ENCODE measurements at regions not wholly inside any gene's neighbourhood (a gene's known extent, or its start where the extent isn't known, plus 50 kb on each side); places are given as distances from the start of the nearest gene placed in this dataset.
"Not testable (repeated sequence)": the region's sequence is repeated elsewhere in the genome, so short reads cannot be mapped to it uniquely, and the experiment has no call there.

DNA sequence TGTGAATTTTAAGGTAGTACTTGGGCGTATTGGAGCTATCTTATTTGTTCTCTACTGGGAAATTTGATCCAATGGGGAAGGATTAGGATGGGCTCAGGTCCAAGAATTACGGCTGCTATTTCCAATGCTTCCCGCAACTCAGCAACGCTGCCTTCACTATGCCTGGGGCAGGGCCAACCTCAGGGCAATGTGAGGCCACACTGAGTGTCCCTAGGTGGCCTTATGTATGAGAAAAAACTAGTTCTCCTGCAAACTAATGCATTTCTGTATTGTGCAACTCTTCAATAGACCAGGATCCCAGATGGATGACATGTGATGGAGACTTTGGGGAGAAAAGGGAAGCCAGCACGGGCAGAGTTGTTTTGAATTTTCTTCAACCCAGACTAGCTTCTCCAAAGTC lies 168.1 kb downstream of the DUSP10 start:
- DNase-seq (ENCODE audit: low read depth), result peak; percentile 14

DNA sequence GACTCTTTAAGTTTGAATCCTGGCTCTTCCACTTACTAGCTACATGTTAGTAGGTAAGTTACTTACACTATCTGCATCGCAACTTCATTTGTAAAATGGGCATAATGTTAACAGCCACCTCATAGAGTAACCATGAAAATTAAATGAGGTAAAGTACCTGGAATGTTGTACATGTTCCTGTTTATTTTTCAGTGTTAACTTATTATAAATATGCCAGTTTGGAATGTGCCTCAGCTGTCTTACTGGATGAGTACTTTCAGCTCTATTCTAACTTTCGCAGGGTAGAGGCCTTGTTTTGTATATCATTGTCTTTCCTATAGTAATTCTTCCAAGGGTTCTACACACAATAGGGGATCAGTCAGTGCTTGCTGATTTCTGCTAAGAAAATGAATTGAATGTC lies 167.4 kb downstream of the DUSP10 start:
- no peak for DNase-seq (ENCODE audit: low read depth)

DNA sequence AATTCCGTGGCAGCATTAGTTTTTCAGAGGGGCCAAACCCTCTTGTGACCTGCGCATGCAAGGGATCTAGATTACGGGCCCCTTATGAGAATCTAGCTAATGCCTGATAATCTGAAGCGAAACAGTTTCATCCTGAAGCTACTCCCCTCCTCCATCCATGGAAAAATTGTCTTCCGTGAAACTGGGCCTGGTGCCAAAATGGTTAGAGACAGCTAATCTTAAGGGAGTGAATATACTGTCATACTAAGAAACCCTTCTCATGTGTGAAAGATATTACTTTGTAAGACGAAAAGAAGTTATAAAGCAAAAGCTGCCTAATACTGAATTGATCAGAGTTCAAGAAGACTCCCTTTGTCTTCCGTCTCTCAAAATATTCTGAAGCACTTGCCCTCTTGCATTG lies 166.3 kb downstream of the DUSP10 start:
- no peak for DNase-seq (ENCODE audit: low read depth)

DNA sequence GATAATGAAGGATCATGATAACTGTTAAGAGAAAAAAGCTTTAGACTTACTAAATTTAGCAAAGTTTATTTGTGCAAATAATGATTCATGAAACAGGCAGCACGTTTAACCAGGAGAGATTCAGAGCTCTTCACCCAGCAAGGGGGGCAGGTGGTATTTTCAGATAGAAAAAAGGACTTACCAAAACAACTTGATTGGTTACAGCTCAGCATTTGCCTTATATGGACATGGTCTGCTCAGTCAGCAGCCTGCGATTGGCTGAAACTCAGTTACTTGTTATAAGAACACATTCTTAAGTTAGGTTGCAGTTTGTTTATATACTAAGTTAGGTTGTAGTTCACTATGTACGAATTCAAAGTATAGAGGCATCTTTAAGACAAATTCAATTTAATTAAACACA lies 165.6 kb downstream of the DUSP10 start:
- DNase-seq (ENCODE audit: low read depth), result peak; percentile 46

DNA sequence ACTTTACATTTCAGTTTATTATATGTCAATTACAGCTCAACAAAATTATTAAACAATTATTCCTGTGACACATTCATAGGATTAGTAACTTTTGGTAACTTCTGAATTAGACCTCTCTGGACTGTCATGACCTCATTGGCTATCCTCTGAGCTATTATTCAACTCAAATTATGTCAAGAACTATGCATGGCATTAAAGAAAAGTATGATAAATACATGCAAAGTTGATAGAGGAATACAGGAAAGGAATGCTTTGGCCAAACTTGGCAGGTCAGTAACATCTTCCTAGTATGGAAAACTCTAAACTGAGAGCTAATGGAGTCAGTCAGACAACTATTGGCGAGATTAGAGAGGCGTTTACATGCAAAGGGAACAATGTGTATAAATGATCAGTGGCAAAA lies 158.4 kb downstream of the DUSP10 start:
- no peak for DNase-seq (ENCODE audit: low read depth)

GRCh38 chr1:221587013-221587412 lies 154.9 kb downstream of the DUSP10 start:
- DNase-seq (ENCODE audit: low read depth), result not testable (repeated sequence)

- DNase-seq (ENCODE audit: low read depth), result not testable (repeated sequence)
These were observed 150.6 kb downstream of the DUSP10 start for GRCh38 chr1:221591250-221591649.

- DNase-seq (ENCODE audit: low read depth), result no peak
These were observed 147.3 kb downstream of the DUSP10 start for GRCh38 chr1:221594576-221594975.

GRCh38 chr1:221598122-221598521 lies 143.8 kb downstream of the DUSP10 start:
- no peak for DNase-seq (ENCODE audit: low read depth)

DNA sequence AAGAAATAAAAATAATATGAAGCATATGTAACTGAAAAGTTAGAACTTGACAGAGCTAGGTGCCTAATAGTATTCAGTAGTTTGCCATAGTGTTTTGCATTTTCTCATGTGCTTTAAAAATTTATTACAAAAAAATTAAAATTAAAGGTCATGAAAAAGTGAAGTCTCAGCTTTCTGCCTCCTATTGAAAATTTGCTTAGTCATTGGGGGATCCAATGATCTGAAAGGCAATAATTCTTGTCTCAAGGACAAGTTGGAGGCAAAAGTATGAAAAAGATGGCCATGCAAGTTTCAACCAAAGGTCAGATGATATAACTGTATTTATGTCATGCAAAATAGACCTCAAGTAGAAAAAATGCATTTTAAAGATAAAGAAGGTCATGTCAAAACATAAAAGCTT lies 140.7 kb downstream of the DUSP10 start:
- no peak for DNase-seq (ENCODE audit: low read depth)

DNA sequence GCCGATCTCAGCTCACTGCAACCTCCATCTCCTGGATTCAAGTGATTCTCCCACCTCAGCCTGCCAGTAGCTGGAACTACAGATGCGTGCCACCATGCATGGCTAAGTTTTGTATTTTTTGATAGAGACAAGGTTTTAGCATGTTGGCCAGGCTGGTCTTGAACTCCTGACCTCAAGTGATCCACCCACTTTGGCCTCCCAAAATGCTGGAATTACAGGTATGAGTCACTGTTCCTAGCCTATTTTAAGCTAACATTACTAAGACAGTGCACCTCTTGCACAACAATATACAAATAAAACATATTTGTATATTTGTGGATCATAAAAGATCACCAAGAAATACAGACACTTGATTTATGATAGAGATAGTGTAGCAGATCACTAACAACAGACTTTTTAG lies 139.1 kb downstream of the DUSP10 start:
- peak; percentile 56 for DNase-seq (ENCODE audit: low read depth)

- DNase-seq (ENCODE audit: low read depth), result not testable (repeated sequence)
These were observed 137.5 kb downstream of the DUSP10 start for GRCh38 chr1:221604390-221604789.

GRCh38 chr1:221604948-221605347 lies 136.9 kb downstream of the DUSP10 start:
- DNase-seq (ENCODE audit: low read depth), result no peak

DNA sequence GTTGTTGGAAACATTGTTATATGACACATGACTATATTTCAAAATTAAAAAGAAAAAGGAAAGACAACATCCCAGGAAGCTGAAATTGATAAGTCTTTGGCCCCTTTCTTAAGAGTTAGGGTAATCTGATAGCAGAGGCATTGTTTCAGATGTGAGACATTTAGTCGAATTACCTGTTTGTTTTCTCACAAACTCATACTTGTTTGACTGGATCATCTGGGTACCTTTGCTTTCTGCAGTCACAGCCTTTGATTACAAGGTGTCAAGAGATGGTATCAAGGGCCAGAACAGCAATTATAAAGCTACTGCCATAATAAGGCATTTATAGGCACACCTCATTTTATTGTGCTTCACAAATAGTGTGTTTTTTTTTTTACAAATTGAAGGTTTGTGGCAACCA lies 136.3 kb downstream of the DUSP10 start:
- no peak for DNase-seq (ENCODE audit: low read depth)

- peak; percentile 65 for DNase-seq (ENCODE audit: low read depth)
These were observed 135.6 kb downstream of the DUSP10 start for GRCh38 chr1:221606256-221606655.

- DNase-seq (ENCODE audit: low read depth), result no peak
These were observed 133.0 kb downstream of the DUSP10 start for GRCh38 chr1:221608835-221609320.

DNA sequence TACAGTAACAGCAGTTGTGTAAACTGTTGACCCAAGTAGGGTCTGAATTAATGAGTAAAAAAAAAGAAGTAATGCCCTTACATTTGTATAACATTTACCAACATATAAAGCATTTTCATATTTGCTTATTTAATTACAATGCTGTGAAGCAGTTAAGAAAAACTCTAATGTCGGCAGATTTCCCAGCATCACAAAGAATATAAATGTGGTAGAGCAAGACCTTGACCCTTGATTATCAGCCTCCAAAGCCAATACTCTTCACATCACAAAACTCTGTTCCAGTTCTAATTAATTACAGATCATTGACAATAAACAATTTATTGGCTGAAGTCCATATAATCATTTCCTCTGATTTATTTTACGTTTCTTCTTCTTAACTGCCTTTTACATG lies 130.2 kb downstream of the DUSP10 start:
- no peak for DNase-seq (ENCODE audit: low read depth)

DNA sequence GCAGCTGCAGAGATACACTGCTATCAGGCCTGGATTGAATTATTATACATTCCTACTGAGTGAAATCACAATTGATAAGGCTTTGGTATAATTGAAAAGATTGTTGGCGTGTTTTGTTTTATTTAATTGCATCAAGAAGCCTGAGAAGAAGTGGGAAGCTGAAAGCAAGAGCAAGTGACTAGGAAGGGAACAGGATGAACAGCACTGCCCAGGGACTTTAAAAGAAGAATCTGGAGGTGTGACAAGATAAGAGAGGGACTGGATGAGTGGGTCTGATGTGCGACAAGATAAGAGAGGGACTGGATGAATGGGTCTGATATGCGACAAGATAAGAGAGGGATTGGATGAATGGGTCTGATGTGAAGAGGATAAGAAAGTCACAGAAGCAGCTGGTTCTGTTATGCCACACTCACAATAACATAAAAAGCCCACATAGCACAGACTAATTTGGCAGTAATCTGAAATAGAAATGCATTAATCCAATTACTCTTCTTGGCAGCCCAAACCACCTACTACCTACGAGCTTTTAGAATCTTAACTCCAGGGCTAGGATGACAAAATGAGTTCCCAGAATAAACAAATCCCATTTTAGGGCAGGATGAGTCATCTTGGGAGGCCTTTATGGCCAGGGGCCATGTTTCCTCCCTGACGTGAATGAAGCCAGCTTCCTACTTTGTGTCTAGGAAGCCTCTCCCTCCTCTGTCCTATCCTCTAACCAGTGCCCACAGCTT lies 129.7 kb downstream of the DUSP10 start:
- peak; percentile 74 for DNase-seq (ENCODE audit: low read depth)

DNA sequence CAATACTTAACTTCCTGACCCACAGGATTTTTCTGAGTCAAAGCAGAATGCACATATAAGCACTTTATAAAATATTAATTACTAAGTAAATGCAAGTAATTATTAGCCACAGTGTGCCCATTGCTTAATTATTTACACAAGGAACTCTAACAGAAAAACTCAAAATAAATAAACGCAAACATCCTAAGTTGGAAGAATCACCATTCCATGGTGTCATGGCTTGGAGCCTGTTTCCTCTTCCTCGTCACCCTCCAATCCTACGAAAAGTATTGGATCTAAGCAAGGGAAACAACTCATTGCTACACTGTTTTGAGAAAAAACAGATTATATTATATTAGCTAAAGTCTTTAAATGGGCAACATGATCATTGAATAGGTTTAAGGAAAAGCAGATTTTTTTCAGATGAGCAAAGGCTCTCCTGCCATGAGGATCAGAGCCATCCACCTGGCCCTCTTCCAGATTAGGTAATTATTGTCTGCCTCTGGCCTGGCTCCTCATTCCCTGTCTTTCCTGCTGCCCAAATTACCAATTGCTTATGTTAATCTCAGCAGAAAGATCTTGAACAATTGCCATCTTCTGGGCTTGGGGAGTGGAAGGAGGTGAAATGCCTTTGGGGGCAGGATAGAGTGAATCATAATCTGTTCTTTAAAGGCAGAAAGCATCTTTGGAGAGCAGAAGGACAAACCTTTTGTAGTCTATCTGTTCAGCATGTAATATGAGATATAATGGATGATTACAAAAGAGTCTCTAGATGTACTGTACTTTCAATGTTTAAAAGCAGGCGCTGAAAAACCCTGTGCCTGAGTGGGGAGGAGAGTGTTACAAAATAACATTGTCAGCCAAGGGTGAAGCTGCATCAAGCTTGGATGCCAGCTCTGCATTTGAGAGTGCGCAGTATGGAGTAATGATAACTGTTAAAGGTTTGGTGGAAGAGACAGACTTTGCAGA lies 121.2 kb downstream of the DUSP10 start:
- DNase-seq (ENCODE audit: low read depth), result peak; percentile 64

DNA sequence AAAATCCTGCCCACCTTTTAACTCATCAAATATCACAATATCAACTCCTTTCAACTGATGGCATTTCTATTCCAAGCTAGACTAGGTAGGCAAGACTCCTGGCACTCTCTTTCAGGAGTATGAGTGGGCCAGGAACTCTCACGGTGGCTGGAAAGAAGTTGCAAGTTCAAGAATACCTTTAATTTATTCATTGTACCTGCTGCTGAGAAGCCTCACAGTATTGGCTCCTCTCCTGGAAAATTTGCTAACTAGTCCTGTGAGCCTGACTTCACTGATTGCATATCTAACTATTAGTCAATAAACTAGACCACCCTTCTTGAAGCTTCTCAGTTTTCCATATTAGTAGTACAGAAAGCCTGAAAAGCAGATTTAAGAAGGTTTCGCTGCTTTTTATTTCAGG lies 120.2 kb downstream of the DUSP10 start:
- no peak for DNase-seq (ENCODE audit: low read depth)

GRCh38 chr1:221622389-221622788 lies 119.5 kb downstream of the DUSP10 start:
- no peak for DNase-seq (ENCODE audit: low read depth)

GRCh38 chr1:221625026-221625425 lies 116.9 kb downstream of the DUSP10 start:
- no peak for DNase-seq (ENCODE audit: low read depth)

DNA sequence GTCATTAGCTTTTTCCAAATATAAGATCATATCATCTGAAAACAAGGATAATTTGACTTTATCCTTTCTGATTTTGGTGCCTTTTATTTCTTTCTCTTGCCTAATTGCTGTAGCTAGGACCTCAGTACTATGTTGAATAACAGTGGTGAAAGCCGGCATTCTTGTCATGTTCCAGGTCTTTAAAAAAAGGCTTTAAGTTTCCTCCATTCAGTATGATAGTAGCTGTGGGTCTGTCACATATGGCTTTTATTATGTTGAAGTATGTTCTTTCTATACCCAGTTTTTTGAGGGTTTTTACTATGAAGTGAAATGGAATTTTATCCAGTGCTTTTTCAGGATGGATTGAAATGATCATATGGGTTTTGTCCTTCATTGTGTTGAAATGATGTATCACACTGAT lies 115.8 kb downstream of the DUSP10 start:
- peak; percentile 34 for DNase-seq (ENCODE audit: low read depth)
